ENCODE measurements at regions not wholly inside any gene's neighbourhood (a gene's known extent, or its start where the extent isn't known, plus 50 kb on each side); places are given as distances from the start of the nearest gene placed in this dataset.
"Not testable (repeated sequence)": the region's sequence is repeated elsewhere in the genome, so short reads cannot be mapped to it uniquely, and the experiment has no call there.

DNA sequence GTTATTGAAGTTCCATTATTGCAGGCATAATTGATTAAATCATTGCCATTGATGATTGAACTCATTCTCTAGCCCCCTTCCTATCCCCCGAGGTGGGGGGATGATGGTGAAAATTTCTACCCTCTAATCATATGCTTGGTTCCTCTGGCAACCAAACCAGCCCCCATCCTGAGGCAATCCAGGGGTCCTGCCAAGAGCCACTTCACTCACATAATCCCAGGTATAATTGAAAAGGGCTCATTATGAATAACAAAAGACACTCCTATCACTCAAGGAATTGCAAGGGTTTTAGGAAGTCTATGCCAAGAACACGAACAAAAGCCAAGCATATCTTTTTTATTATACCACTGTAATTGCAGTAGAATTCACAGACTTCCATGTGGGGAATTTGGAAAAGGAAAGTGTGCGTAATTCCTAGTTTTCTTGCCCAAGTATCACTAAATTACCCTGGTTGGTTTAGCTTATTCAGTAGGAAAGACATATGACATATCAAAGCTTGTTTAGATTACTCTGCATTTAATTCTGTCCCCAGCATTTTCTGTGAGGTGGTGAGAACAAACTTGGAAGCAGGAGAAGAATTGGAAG, 130.7 kb upstream of the TAF11L2 start:
- DNase-seq = no peak

DNA sequence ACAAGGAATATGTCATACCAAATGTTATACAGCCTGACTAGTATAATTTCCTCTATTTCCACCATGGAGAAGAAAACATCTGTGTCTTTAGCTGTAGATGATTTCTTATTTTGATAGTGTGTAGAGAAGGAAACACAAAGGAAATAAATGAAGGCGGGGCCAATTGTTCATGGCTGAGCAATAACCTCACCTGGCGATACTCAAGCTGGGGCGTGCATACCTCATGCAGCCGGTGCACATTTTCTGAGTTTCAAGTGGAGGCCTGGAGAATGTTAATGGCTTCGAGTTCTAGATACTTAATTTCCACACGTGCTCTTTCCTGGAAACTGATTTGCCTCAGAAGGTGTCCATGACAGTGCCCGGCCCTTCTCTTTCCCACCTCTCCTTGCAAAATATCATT, 127.4 kb upstream of the TAF11L2 start:
- no peak for DNase-seq

DNA sequence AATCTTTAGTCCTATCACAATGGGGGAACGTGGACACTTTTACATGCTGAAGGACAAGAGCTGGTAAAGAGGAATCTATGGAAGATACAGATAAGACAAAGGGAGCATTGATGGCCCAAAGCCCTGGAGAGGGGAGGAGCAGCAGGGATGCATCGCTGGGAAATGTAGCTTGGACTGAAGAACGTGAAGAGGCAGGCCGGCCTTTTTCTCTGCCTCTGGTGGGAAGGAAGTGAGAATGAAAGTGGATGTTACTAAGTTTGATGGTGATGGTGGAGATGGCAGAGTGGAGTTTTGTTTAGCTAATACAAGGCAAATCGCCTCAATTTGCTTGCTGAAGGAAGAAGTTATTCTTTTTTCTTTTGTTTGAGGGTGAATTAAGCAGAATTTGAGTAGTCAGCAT, 124.6 kb upstream of the TAF11L2 start:
- DNase-seq = no peak

DNA sequence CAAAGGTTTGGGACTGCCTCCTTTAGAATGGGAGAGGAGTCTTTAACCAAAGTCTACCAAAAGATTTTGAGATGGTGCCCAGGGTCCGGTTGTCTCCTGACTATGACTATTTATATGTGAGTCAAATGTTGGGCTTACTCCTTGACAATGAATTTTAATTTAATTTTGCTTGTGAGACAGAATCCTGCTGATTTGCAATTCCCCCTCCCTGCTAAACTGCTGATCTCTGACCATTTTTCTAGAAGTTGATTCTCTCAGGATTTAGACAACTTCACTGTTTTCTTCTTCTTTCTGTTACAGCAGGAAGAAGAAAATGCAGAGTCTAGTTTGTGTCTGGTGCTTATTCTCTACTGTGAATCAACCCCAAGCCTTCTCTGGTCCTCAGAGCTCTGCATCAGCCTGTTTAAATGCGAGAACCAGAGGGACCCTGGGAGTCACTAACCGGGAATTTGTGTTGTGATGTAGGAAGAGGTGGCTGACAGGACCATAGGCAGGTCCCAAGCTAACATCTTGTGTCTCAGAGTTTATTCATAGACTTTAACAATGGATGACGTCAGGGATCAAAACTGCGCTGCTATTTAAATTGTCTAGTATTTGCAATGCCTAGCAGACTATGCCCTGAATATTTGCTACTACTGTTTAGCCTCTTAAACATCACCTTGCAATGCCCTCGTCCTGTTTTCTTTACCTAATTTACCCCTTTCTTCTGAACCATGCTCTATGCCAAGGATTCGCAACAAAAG, 124.0 kb upstream of the TAF11L2 start:
- DNase-seq = no peak

DNA sequence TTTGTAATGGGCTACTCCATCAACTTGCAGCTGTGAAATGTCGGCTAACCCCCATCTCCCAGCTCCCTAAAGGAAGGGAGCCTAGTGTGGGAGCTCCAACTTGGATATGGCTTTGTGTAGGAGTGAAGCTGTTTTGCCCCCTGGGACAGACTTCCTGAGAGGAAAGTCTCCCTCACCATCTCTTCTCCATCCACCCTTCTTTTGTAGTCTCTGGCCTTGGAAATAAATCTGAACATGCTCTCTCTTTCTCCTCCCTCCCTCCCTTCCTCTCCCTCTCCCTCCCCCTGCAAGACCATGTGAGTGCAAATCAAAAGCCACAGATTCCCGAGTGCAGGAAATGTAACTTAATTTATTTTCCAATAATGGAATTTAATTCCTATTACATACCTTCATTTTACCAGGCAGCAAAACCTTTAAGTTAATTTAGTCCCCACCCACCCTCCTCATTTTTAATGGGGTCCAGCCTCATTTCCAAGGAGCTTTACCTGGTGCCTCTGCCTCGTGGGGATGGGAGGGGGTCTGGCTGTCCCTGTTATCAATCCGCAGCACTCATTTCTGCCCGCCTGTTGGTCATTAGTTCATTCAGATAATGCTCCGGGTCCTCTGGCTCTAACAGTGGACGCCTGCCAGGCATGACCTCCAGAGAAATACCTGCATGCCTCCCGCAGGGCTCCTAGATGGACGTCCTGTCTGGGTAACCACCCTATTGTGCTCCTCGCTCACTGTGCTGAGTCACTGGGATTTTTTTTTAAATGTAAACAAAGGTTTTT, 122.9 kb upstream of the TAF11L2 start:
- no peak for DNase-seq

DNA sequence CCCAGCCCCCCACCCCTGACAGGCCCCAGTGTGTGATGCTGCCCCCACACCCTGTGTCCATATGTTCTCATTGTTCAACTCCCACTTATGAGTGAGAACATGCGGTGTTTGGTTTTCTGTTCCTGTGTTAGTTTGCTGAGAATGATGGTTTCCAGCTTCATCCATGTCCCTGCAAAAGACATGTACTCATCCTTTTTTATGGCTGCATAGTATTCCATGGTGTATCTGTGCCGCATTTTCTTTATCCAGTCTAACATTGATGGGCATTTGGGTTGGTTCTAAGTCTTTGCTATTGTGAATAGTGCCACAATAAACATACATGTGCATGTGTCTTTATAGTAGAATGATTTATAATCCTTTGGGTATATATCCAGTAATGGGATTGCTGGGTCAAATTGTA, 122.1 kb upstream of the TAF11L2 start:
- DNase-seq = not testable (repeated sequence)

DNA sequence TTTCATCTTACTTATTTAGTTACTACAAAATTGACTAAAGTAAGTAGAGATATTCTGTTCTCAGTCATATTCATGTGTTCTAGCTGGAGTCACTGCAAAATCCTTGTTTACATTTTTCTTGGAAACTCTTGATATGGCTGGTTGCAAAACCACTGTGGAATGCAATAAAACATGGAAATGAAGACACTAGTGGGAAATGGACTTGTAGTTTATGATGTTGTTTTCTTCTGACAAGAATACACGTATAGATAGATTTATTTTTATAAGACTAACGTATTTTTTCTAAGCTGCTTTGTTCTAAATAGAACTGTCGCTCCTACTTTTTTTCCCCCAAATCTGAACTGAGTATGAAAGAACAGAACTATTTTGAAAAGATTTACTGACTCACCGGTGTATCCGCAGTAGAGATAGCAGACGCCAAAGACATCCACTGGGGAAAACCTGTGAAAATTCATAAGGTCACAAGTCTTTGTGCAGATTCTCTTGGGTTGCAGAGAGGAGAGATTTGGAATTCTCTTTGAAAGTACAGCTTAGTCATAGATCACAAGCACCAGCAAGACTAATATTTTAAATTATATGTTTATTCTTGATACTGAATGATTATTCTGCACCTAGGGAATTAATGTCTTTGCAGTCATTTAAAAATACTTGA, 119.6 kb upstream of the TAF11L2 start:
- DNase-seq = no peak

DNA sequence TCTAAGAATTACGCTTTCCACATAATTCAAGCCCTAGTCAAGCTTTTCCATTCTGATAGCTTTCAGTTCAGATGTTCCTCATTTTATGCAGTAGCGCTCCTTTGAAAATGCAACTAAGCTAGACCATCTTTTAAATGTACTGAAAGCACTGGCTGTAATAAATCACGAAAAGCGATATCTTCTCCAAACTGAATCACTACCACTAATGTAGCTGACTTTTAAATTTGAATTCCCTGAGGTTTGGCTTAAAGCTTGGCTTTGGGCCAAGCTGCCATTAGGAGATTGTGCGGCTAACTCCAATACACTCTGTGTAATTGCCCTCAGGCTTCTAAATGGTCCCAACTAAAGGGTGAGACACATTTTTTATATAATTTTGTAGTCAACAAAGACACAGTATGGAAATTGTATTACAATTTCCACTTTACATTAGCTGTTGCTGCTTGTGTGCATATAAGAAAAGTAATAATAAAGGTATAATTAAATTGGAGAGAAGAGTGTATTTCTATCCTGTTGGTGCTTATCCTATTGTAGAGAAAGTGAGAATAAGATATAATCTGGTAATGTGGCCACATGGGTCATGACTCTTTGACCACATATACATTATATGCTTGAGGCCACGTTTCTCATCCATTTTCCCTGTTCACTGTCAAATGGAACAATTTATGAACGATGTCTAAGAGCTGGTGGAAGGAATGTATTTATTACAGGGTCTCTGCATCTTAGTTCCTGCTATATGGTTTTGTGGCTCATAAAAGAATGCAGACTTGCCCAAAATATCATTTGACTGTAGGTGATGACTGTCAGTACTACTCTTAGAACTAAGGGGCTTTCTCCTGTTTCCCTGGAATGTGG, 118.7 kb upstream of the TAF11L2 start:
- DNase-seq = peak; percentile 50

DNA sequence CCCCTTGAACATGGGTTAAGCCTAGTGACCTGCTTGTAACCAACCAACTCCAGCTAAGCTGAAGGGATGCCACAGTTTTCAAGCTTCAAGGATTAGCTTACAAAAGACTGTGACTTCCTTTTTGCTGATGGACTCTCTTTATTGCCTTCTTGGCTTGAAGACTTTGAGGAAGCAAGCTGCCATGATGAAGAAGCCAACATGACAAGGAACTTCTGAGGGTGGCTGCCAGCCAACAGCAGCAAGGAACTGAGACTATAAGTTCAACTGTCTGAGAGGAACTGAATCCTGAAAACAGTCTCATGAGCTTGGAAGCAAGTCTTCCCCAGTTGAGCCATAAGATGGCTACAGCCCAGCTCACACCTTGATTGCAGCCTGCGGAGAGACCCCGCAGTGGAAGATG, 116.1 kb upstream of the TAF11L2 start:
- no peak for DNase-seq

DNA sequence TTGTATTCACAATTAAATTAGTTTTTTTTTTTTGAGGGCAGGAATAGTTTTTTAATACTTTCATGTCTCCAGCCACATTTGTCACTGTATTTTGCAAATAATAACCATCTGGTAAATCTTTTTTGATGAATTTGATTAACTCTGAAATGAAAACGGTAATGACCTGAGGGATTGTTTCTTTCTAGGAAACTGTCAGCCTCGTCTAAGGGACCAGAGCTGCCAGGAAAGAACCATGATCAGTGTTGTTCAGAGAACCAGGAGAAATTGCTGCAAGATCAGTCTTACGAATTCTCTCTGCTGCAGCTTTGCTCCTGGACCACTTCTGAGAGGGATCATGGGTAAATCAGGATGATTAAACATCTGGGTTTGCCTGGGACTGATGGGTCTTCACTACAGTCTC, 114.5 kb upstream of the TAF11L2 start:
- no peak for DNase-seq

DNA sequence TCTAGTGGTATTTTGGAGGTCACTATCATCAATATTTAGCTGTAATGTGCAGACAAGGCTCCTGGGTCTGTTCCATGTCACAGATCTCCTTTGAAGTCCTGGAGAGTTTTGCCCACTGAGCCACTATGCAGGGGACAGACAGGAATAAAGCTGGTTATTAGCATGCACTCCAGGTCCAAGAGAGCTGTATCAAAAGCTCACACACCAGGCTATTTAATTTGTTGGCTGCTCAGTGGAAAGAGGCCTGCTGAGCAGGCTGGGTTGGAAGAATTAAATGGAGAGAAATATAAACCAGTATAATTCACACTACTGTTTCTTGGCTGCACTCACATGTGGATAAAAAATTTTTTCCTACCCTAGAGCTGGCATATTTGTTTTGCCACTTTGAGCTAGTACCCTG, 113.8 kb upstream of the TAF11L2 start:
- no peak for DNase-seq

DNA sequence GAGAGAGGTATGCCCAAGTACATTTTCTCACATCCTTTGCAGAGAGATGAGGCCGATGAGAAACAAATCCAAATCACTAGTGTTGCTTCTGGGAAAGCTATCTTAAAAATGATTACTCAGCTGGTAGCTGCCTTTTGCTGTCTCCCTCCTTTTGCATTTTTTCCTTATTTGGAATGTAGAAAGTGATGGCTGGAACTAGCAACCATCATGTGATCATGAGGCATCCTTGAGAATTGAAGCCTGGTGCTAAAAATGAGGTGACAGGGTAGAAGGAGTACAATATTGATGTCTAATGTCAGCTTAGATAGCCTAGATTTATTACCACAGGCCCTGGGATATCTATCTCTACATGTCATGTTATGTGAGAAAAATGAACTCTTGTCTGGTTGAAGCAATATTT, 109.3 kb upstream of the TAF11L2 start:
- DNase-seq = no peak

DNA sequence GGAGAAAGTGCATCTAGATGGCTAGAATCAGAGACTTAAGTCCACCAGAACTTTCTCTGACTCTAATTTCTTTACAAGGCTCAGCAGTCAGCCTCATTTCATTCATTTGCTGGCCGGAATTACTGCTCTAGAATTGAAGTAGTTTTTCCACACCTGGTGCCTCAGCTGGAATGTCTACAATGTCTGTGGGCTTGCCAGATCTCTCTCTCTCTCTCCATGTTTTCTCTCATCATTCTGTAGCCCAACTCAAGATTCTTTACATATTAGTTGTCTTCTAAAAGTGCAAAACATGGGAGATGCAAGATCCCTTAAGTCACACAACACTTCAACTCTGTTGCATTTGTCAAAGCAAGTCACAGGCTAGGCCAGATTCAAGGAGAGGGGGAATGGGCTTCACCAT, 103.9 kb upstream of the TAF11L2 start:
- no peak for DNase-seq

DNA sequence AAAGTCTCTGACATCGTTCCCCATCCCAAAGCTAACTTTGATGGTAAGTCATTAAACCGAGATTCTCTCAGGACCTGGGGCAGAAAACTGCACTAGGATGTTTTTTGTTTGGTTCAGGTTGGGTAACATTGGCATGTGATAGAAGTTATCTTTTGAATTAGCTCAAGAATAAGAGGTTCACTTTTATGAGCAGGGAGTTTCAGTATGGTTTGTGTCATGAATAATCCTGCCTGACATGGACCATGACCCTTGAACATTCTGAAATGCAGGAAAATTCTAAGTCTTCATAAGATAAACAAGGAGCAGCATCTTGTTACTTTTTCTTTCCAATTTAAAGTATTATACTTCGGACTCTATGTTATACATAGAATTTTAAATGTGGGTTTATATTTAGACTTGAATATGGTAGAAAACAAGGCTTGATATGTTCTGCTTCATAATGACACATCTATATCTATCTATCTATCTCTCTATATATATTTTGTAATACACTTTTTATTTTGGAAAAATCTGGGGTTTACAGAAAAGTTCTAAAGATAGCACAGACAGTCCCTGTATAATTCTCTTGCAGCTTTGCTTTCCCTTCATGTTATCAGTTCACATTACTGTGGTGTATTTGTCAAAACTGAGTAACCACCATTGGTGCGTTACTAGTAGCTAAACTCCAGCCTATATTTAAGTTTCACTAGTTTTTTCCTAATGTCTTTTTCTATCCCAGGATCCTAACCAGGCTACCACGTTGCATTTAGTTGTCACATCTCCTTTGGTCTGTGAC, 102.7 kb upstream of the TAF11L2 start:
- no peak for DNase-seq

DNA sequence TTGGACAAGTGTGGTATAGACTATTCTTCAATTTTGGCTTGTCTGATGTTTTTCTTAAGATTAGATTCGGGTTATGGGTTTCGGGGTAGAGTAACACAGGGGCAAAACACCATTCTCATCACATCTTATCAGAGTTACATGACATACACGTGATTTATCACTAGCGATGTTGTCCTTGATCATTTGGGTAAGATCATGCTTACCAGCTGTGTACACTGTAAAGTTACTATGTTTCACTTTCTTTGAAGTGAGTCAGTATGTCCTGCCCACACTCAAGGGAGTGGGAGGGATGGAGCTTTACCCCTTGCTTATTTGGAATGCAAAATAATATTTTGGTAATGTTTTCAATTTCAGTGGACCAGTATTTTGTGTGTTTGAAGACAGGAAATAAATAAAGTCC, 101.8 kb upstream of the TAF11L2 start:
- DNase-seq = no peak

DNA sequence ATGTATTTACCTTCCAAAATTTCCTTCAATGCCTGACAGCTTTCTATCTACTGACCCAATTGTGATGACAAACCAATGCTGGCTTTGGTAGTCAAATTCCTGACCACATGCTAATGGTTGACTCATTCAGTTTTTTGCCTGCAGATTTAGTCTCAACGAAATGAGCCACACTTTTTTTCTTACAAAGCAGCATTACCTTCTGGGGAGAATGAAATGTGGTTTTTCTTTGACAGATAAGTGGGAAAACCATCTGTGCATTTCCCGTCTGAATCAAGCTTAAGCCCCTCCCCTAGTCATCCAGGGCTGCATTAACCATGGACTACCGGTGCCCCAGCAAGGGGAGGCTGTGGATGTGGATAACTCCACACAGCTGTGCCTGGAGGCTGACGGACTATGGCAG, 99.6 kb upstream of the TAF11L2 start:
- no peak for DNase-seq

DNA sequence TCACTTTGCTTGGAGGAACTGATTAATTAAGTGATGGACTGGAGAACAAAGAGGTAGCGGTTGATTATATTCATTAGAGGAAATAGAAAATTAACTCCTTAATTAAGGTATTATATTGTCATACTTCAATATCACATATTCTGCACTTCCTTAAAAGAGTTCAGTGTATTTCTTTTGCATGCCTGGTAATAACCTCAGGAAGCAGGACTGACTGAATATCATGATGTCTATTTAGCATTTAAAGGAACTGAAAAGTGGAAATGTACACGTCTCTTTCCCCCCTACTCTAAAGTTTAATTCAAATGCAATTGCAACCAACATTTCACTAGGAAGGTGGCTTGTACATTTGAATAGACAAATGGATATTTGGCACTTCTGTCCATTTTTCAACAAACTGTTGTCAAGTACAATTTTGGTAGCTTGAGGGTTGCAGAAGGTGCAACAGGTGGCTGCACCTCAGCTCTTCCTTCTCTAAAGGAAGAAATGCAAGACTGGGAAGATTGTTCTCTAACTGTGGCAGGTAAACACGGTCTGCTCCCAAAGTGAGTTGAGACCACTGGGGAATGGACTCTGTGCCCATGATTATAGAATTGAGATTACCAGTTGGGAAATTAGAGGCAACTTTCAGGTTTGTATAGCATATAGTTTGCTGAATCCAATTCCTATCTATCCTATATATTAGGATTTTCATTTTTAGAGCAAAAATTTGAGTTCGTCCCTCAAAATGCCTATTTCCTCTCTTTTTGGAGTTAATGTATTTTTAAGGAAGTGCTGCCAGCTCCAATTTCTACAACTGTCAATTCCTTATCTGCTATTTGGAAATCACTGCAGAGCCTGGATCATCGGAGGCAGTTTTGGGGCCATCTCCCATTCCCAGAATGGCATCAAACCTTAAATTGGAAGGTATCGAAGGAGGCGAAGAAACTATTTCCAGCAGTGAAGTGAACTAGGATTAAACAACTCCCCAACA, 98.9 kb upstream of the TAF11L2 start:
- no peak for DNase-seq

DNA sequence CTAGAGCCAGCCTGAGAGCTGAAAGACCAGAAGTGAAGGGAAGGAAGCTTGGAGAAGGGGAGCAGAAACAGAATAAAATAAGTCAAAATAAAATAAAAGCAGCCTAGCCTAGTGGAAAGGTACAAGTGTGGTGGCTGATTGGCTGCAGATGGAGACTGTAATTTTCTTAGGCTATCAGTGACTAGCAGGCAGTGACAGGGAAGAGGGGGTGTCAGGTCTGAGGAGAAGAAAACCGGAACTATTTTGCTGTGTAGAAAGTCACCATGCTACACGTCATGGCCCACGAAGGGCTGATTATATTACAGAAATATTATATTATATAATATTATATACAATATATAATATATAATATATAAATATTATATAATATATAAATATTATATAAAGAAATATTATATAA, 98.1 kb upstream of the TAF11L2 start:
- no peak for DNase-seq

DNA sequence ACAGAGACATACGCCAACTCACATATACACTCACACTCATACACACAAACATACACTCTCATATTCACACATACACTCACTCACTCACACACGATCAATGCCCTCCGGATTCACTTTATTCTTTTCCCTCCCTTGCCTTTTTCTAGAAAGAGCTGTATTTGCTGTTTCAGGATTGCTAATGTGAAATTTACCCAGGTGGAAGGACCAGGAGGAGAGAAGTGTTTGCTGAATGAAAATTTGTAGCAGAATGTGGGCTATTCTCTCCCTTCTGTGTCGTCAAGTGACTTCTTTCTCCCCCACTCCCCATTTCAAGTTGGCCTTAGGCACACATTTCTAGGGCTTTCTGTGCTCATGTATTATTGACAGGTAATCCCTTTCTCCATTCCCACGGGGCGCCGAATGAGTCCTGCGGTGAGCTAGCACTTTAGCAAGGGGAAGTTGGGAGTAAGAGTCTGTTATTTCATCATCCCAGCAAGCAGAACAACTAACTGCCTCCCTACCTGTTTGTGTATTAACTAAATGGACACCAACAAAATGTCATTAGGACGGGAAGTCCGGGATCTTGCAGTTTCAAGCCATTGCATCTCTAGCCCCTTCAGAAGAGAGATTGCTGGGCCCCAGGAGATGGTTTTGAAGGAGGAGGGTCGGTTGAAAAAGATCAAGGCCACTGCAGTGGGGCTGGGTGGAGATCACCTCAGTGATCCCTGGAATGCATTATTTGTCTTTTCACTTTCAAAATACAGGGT, 97.1 kb upstream of the TAF11L2 start:
- no peak for DNase-seq

Data from DMS79 treated with DMSO at 0.1 percent for 48 hours (cell line).